ENCODE measurements at regions not wholly inside any gene's neighbourhood (a gene's known extent, or its start where the extent isn't known, plus 50 kb on each side); places are given as distances from the start of the nearest gene placed in this dataset.

DNA sequence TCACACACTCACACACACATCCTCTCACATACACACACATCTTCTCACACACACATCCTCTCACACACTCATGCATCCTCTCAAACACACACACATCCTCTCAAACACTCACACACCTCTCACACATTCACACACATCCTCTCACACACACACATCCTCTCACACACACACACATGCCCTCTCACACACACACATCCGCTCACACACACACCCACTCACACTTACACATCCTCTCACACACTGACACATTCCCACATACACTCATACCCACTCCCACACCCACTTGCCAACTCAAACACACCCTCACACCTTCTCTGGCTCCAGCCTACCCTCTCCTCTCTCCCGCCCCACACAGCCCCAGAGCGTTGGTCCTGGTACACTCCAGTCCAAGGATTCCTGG lies 127.9 kb upstream of the SLC30A5 start:
- H3K9me3 ChIP-seq (ENCODE audit: control insufficient read depth in 3 of 3, low read length in 3 of 3): no peaks in the 10 kb centered on the region
- no peak overlapping the region for H3K4me3 ChIP-seq (ENCODE audit: low read length in 3 of 3)
- peaks cover 0 to 5% (median 4%) of the 10 kb centered on the region in 3 donors for H3K4me1 ChIP-seq (ENCODE audit: control insufficient read depth in 3 of 3, insufficient read depth in 3 of 3, low read length in 3 of 3)
- no peaks in the 10 kb centered on the region for H3K36me3 ChIP-seq (ENCODE audit: control insufficient read depth in 3 of 3, insufficient read depth in 3 of 3, low read length in 3 of 3)
- H3K27ac ChIP-seq (ENCODE audit: low read depth, low read length): no peak overlapping the region
- no peak overlapping the region for H3K9ac ChIP-seq (ENCODE audit: low read depth in 1 of 3, low read length in 3 of 3)
- no peaks in the 10 kb centered on the region for H3K27me3 ChIP-seq (ENCODE audit: control insufficient read depth in 3 of 3, insufficient read depth in 3 of 3, low read length in 3 of 3)

DNA sequence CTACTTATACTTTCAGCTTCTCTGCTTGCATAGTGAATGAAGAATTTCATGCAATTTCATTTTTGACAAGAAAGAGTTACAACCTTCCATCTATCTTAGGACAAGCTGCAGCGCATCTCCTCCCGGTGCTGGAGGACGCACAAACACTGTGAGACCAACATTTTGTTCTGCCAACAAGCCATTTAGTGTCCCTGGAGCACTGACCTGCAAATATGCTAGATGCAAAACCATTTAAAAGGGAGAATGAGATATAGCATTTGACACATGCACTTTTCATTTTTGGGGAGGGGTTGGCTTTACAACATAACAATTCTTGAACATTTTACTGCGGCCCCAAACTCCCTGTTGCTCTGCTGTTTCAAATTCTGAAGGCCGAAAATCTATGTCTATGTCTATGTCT lies 127.2 kb upstream of the SLC30A5 start:
- H3K36me3 ChIP-seq (ENCODE audit: control insufficient read depth in 3 of 3, insufficient read depth in 3 of 3, low read length in 3 of 3): no peaks in the 10 kb centered on the region
- no peak overlapping the region for H3K27ac ChIP-seq (ENCODE audit: low read depth, low read length)
- peaks cover 0 to 5% (median 4%) of the 10 kb centered on the region in 3 donors for H3K4me1 ChIP-seq (ENCODE audit: control insufficient read depth in 3 of 3, insufficient read depth in 3 of 3, low read length in 3 of 3)
- H3K4me3 ChIP-seq (ENCODE audit: low read length in 3 of 3): no peak overlapping the region
- H3K9ac ChIP-seq (ENCODE audit: low read depth in 1 of 3, low read length in 3 of 3): no peak overlapping the region
- H3K9me3 ChIP-seq (ENCODE audit: control insufficient read depth in 3 of 3, low read length in 3 of 3): no peaks in the 10 kb centered on the region
- H3K27me3 ChIP-seq (ENCODE audit: control insufficient read depth in 3 of 3, insufficient read depth in 3 of 3, low read length in 3 of 3): no peaks in the 10 kb centered on the region

DNA sequence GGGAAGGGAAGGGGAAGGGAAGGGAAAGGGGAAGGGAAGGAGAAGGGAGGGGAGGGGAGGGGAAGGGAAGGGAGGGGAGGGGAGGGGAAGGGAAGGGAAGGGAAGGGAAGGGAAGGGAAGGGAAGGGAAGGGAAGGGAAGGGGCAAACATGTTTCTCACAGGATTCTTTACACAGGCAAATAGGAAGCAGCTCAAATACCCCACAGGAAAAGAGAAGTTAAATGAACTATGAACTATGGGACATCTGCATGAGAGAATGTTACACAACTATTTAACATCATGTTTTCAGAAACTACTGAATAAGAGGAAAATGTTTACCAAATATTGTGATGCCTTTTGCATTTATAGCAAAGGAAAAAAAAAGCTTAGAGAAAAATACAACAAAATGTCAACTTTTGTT lies 125.4 kb upstream of the SLC30A5 start:
- Histone ChIP-seq H3K9me3 (ENCODE audit: control insufficient read depth in 3 of 3, low read length in 3 of 3) (no peaks in the 10 kb centered on the region), H3K36me3 (ENCODE audit: control insufficient read depth in 3 of 3, insufficient read depth in 3 of 3, low read length in 3 of 3) (no peaks in the 10 kb centered on the region), H3K4me3 (ENCODE audit: low read length in 3 of 3) (no peak overlapping the region), H3K27ac (ENCODE audit: low read depth, low read length) (no peak overlapping the region), H3K4me1 (ENCODE audit: control insufficient read depth in 3 of 3, insufficient read depth in 3 of 3, low read length in 3 of 3) (no peaks in the 10 kb centered on the region), H3K27me3 (ENCODE audit: control insufficient read depth in 3 of 3, insufficient read depth in 3 of 3, low read length in 3 of 3) (no peaks in the 10 kb centered on the region), H3K9ac (ENCODE audit: low read depth in 1 of 3, low read length in 3 of 3) (no peak overlapping the region)

DNA sequence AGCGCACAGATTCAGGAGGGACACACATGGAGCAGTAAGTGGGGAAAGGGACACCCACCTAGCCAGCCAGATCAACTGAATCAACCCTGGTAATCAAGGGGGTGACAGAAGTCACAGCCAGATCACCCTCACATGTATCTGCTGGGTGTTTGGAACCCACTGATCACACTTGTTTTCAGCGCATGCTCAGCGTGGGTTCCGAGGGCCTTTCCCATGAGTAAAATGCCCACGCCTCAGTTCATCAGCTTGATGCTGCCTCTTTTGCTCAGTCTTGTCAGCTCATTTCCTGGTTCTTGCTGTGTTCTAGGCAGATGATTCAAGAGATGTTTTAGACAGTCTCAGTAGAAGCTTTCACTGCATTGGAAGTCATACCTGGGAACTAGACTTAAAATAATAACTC lies 123.2 kb upstream of the SLC30A5 start:
- no peaks in the 10 kb centered on the region for H3K9me3 ChIP-seq (ENCODE audit: control insufficient read depth in 3 of 3, low read length in 3 of 3)
- H3K4me3 ChIP-seq (ENCODE audit: low read length in 3 of 3): no peak overlapping the region
- no peaks in the 10 kb centered on the region for H3K36me3 ChIP-seq (ENCODE audit: control insufficient read depth in 3 of 3, insufficient read depth in 3 of 3, low read length in 3 of 3)
- no peaks in the 10 kb centered on the region for H3K27me3 ChIP-seq (ENCODE audit: control insufficient read depth in 3 of 3, insufficient read depth in 3 of 3, low read length in 3 of 3)
- no peaks in the 10 kb centered on the region for H3K4me1 ChIP-seq (ENCODE audit: control insufficient read depth in 3 of 3, insufficient read depth in 3 of 3, low read length in 3 of 3)
- no peak overlapping the region for H3K9ac ChIP-seq (ENCODE audit: low read depth in 1 of 3, low read length in 3 of 3)
- no peak overlapping the region for H3K27ac ChIP-seq (ENCODE audit: low read depth, low read length)

DNA sequence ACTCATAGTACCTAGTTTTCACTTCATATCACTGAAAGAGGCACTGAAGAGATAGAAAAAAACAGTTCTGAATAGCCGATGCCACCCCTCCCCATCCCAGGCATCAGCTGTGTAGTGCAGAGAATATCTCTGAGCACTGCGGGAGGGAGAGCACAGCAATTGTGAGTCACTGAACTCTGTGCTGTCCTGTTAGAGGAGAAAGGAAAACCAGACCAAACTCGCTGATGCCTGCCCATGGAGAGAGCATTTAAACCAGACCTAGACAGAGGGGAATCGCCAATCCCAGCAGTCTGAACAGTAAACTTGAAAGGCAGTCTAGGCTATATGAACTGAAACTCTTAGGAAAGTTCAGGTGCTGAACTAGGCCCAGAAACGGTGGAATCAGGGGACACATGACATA lies 120.1 kb upstream of the SLC30A5 start:
- H3K4me1 ChIP-seq (ENCODE audit: control insufficient read depth in 3 of 3, insufficient read depth in 3 of 3, low read length in 3 of 3): no peaks in the 10 kb centered on the region
- no peak overlapping the region for H3K27ac ChIP-seq (ENCODE audit: low read depth, low read length)
- no peak overlapping the region for H3K9ac ChIP-seq (ENCODE audit: low read depth in 1 of 3, low read length in 3 of 3)
- no peak overlapping the region for H3K4me3 ChIP-seq (ENCODE audit: low read length in 3 of 3)
- H3K27me3 ChIP-seq (ENCODE audit: control insufficient read depth in 3 of 3, insufficient read depth in 3 of 3, low read length in 3 of 3): no peaks in the 10 kb centered on the region
- H3K9me3 ChIP-seq (ENCODE audit: control insufficient read depth in 3 of 3, low read length in 3 of 3): no peaks in the 10 kb centered on the region
- H3K36me3 ChIP-seq (ENCODE audit: control insufficient read depth in 3 of 3, insufficient read depth in 3 of 3, low read length in 3 of 3): no peaks in the 10 kb centered on the region

DNA sequence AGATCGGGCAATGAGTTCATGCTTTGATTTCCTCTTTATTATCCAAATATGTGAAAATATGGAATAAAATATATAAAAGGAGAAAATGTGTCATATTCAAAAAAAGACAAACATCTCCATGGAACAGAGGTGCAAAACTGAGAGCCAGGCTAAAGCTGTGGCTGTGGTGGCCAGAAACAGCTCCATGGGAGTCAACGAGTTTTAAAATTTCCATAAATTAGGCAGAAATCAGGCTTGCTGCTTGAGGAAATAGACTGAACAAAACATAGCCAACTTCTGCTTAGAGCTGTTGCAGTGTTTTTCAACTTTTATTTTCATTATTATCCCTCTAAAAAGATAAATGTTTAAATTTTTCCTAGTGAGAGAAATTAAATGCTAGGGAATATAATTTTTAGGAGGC lies 110.8 kb upstream of the SLC30A5 start:
- no peak overlapping the region for H3K4me3 ChIP-seq (ENCODE audit: low read length in 3 of 3)
- no peaks in the 10 kb centered on the region for H3K27me3 ChIP-seq (ENCODE audit: control insufficient read depth in 3 of 3, insufficient read depth in 3 of 3, low read length in 3 of 3)
- no peak overlapping the region for H3K27ac ChIP-seq (ENCODE audit: low read depth, low read length)
- H3K9ac ChIP-seq (ENCODE audit: low read depth in 1 of 3, low read length in 3 of 3): no peak overlapping the region
- H3K4me1 ChIP-seq (ENCODE audit: control insufficient read depth in 3 of 3, insufficient read depth in 3 of 3, low read length in 3 of 3): no peaks in the 10 kb centered on the region
- H3K36me3 ChIP-seq (ENCODE audit: control insufficient read depth in 3 of 3, insufficient read depth in 3 of 3, low read length in 3 of 3): no peaks in the 10 kb centered on the region
- no peaks in the 10 kb centered on the region for H3K9me3 ChIP-seq (ENCODE audit: control insufficient read depth in 3 of 3, low read length in 3 of 3)

DNA sequence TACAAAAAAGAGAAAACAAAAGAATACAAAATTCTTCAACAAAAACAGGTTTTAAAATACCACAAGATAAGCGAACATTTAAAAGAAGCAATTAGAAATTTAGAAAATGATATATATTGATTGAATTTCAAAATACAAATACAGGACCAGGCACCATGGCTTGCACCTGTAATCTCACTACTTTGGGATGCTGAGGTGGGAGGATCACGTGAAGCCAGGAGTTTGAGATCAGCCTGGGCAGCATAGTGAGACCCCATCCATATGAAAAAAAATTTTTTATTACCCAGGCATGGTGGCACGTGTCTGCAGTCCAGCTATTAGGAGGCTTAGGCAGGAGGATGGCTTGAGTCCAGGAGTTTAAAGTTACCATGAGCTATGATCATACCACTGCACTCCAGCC lies 109.9 kb upstream of the SLC30A5 start:
- Histone ChIP-seq H3K4me3 (ENCODE audit: low read length in 3 of 3) (no peak overlapping the region), H3K9ac (ENCODE audit: low read depth in 1 of 3, low read length in 3 of 3) (no peak overlapping the region), H3K36me3 (ENCODE audit: control insufficient read depth in 3 of 3, insufficient read depth in 3 of 3, low read length in 3 of 3) (no peaks in the 10 kb centered on the region), H3K27ac (ENCODE audit: low read depth, low read length) (no peak overlapping the region), H3K9me3 (ENCODE audit: control insufficient read depth in 3 of 3, low read length in 3 of 3) (no peaks in the 10 kb centered on the region), H3K4me1 (ENCODE audit: control insufficient read depth in 3 of 3, insufficient read depth in 3 of 3, low read length in 3 of 3) (no peaks in the 10 kb centered on the region), H3K27me3 (ENCODE audit: control insufficient read depth in 3 of 3, insufficient read depth in 3 of 3, low read length in 3 of 3) (no peaks in the 10 kb centered on the region)

DNA sequence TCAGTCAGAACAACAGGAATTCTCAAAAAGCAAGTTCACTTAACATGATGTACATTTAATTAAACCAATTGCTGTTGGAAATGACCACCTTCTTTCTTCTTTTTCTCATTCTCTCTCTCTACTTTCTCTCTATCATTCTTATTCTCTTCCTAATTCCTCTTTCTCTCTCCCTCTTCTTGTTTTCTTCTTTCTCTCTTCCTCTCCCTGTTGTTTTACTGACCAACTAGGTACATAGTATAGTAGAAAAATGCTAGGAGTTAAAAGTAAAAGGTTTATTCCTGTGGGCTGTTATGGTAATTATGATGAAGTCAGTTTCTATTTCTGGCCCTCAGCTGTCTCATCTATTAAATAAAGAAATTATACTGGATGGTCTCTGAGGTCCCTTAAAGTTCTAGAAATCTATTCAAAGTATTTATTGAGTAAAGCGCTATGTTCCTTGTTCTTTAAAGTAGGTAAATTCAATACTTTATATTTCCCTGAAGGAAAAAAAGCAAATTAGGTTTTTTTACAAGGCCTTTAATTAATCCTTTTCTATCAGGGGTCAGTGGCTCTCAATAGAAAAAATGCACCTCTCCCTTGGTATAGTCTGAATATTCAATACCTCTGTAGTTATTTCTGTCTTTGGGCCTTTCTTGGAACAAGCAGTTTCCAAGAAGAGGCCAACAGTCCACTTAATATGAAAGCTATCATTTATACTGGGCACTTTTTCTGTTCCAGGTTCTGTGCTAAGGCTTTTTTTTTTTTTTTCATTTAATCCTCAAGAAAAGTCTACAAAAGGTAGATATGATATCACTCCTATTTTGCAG lies 102.3 kb upstream of the SLC30A5 start:
- Histone ChIP-seq H3K4me3 (ENCODE audit: low read length in 3 of 3) (no peak overlapping the region), H3K4me1 (ENCODE audit: control insufficient read depth in 3 of 3, insufficient read depth in 3 of 3, low read length in 3 of 3) (no peaks in the 10 kb centered on the region), H3K36me3 (ENCODE audit: control insufficient read depth in 3 of 3, insufficient read depth in 3 of 3, low read length in 3 of 3) (no peaks in the 10 kb centered on the region), H3K27ac (ENCODE audit: low read depth, low read length) (no peak overlapping the region), H3K27me3 (ENCODE audit: control insufficient read depth in 3 of 3, insufficient read depth in 3 of 3, low read length in 3 of 3) (no peaks in the 10 kb centered on the region), H3K9me3 (ENCODE audit: control insufficient read depth in 3 of 3, low read length in 3 of 3) (no peaks in the 10 kb centered on the region), H3K9ac (ENCODE audit: low read depth in 1 of 3, low read length in 3 of 3) (no peak overlapping the region)

DNA sequence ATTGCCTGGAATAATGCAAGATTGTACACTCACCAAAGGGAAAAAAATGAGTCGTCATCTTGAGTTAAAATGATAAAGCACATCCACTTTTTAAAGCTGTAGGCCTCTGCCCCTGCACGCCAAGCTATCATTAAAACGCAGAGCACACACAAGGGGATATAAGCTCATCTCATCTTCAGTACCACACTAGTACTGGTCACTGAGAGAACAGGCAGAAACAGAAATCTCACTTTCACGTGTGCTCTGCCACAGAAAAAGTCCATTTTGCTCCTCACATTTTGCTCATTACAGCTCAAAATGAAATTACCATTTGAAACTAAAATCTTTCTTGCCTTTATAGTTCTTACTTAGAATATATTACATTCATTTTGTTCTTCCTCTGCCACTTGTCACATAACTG lies 99.2 kb upstream of the SLC30A5 start:
- H3K4me3 ChIP-seq (ENCODE audit: low read length in 3 of 3): no peak overlapping the region
- H3K27me3 ChIP-seq (ENCODE audit: control insufficient read depth in 3 of 3, insufficient read depth in 3 of 3, low read length in 3 of 3): no peaks in the 10 kb centered on the region
- no peak overlapping the region for H3K27ac ChIP-seq (ENCODE audit: low read depth, low read length)
- no peaks in the 10 kb centered on the region for H3K9me3 ChIP-seq (ENCODE audit: control insufficient read depth in 3 of 3, low read length in 3 of 3)
- no peaks in the 10 kb centered on the region for H3K36me3 ChIP-seq (ENCODE audit: control insufficient read depth in 3 of 3, insufficient read depth in 3 of 3, low read length in 3 of 3)
- no peaks in the 10 kb centered on the region for H3K4me1 ChIP-seq (ENCODE audit: control insufficient read depth in 3 of 3, insufficient read depth in 3 of 3, low read length in 3 of 3)
- H3K9ac ChIP-seq (ENCODE audit: low read depth in 1 of 3, low read length in 3 of 3): no peak overlapping the region

DNA sequence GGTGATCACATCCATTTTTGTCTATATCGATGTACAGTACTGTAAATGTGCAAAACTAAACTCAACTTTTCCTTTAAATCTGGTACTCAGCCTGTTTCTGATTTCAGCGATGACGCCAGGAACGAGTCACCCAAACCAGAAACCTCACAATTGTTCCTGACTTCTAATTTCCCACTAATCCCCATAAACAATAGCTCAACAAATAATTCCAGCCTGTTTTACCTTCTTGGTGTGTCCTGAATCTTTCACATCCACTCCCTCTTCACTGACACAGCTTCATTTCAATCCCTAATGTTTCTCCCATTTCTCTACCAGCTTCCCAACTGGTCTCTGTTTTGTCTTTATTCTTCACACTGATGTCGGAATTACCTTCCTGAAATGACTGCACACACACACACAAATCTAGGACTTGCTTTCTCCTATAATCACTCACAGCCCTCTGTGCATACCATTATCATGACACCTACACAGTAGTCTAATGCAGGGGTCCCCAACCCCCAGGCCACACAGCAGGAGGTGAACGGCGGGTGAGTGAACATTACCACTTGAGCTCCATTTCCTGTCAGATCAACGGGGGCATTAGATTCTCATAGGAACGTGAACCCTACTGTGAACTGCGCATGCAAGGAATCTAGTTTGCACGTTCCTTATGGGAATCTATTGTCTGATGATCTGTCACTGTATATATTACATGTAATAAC lies 97.8 kb upstream of the SLC30A5 start:
- Histone ChIP-seq H3K9me3 (ENCODE audit: control insufficient read depth in 3 of 3, low read length in 3 of 3) (no peaks in the 10 kb centered on the region), H3K4me3 (ENCODE audit: low read length in 3 of 3) (no peak overlapping the region), H3K27ac (ENCODE audit: low read depth, low read length) (no peak overlapping the region), H3K36me3 (ENCODE audit: control insufficient read depth in 3 of 3, insufficient read depth in 3 of 3, low read length in 3 of 3) (no peaks in the 10 kb centered on the region), H3K9ac (ENCODE audit: low read depth in 1 of 3, low read length in 3 of 3) (no peak overlapping the region), H3K27me3 (ENCODE audit: control insufficient read depth in 3 of 3, insufficient read depth in 3 of 3, low read length in 3 of 3) (no peaks in the 10 kb centered on the region), H3K4me1 (ENCODE audit: control insufficient read depth in 3 of 3, insufficient read depth in 3 of 3, low read length in 3 of 3) (no peaks in the 10 kb centered on the region)

Measured in skeletal muscle tissue (tissue), 3 donors.